SK-N-SH (cell line): ENCODE measurements at regions not wholly inside any gene's neighbourhood (a gene's known extent, or its start where the extent isn't known, plus 50 kb on each side); places are given as distances from the start of the nearest gene placed in this dataset.

Source experiments
- CTCF ChIA-PET: fragments of 300-600, 350-600 bp; formaldehyde crosslinking; extraction: SDS; loops from one replicate; lab custom pipeline; 2021; lab: Yijun Ruan, JAX
- POLR2A ChIA-PET: fragments of 350-600 bp; sonication (Branson Sonifier 250); formaldehyde crosslinking; extraction: SDS; loops from one replicate; lab custom pipeline; 2020; ENCODE audit warnings: antibody characterized with exemption, inconsistent platforms; lab: Yijun Ruan, JAX
- DNase-seq: peaks from one replicate; pipeline ENCODE4 v3.0.0; 2012
- H2AFZ ChIP-seq: fragments of 200-600 bp; sonication (generic); 2 replicates; pipeline ENCODE4 v1.8.1; 2016; ENCODE audit warnings: antibody characterized with exemption, mild to moderate bottlenecking, low read depth
- H3F3A ChIP-seq: fragments of 200-600 bp; sonication (generic); replicated peaks from 2 replicates; pipeline ENCODE3; 2016; ENCODE audit warnings: antibody characterized with exemption, mild to moderate bottlenecking; ENCODE audit not compliant: insufficient read depth
- H3K27ac ChIP-seq, 2 experiments: fragments of 200-500 bp in 1 of 2; fragments of 200-600 bp in 1 of 2; sonication (Bioruptor generic) in 1 of 2; sonication (generic), shearing (Covaris generic) in 1 of 2; 2 replicates each; pipeline versions ENCODE4 v1.5.1 to v1.6.1; 2014 to 2016; ENCODE audit warnings: low read depth in 2 of 2, inconsistent platforms in 1 of 2, low read length in 1 of 2, mild to moderate bottlenecking in 1 of 2, mixed read lengths in 1 of 2
- H3K27me3 ChIP-seq: fragments of 200-600 bp; sonication (generic), shearing (Covaris generic); 2 replicates; pipeline ENCODE4 v1.6.1; 2016; ENCODE audit warnings: mixed run types; ENCODE audit not compliant: insufficient read depth
- H3K36me3 ChIP-seq, 2 experiments: fragments of 200-500 bp in 1 of 2; fragments of 200-600 bp in 1 of 2; sonication (Bioruptor generic) in 1 of 2; sonication (generic) in 1 of 2; replicated peaks in 1 of 2; 2 replicates each; pipeline versions ENCODE3 to v1.5.1; 2014 to 2016; ENCODE audit warnings: low read length in 1 of 2, mild to moderate bottlenecking in 1 of 2; ENCODE audit not compliant: insufficient read depth in 2 of 2, control insufficient read depth in 1 of 2
- H3K4me1 ChIP-seq, 2 experiments: fragments of 200-500 bp in 1 of 2; fragments of 200-600 bp in 1 of 2; sonication (Bioruptor generic) in 1 of 2; sonication (generic), shearing (Covaris generic) in 1 of 2; 2 replicates each; pipeline versions ENCODE4 v1.5.1 to v1.6.1; 2014 to 2016; ENCODE audit warnings: low read depth in 1 of 2, low read length in 1 of 2, mixed run types in 1 of 2; ENCODE audit not compliant: insufficient read depth in 2 of 2, control insufficient read depth in 1 of 2
- H3K4me2 ChIP-seq: fragments of 200-600 bp; sonication (generic), shearing (Covaris generic); 2 replicates; pipeline ENCODE4 v1.6.1; 2017; ENCODE audit warnings: mixed run types
- H3K4me3 ChIP-seq, 2 experiments: fragments of 200-500 bp in 1 of 2; fragments of 200-600 bp in 1 of 2; sonication (Bioruptor generic) in 1 of 2; sonication (generic), shearing (Covaris generic) in 1 of 2; 2 replicates each; pipeline versions ENCODE4 v1.5.1 to v1.8.1; 2014 to 2016; ENCODE audit warnings: low read depth in 2 of 2, inconsistent platforms in 1 of 2, low read length in 1 of 2, mild to moderate bottlenecking in 1 of 2, mixed read lengths in 1 of 2, moderate library complexity in 1 of 2
- H3K79me2 ChIP-seq: fragments of 200-600 bp; sonication (generic); 2 replicates; pipeline ENCODE4 v1.8.1; 2017; ENCODE audit warnings: mild to moderate bottlenecking; ENCODE audit not compliant: insufficient read depth
- H3K9ac ChIP-seq: fragments of 200-600 bp; sonication (generic); 2 replicates; pipeline ENCODE4 v1.6.1; 2017; ENCODE audit warnings: mixed run types
- H3K9me2 ChIP-seq: fragments of 200-600 bp; sonication (generic); 2 replicates; pipeline ENCODE4 v1.6.1; 2017; ENCODE audit warnings: mixed run types
- H3K9me3 ChIP-seq: fragments of 200-600 bp; sonication (generic); 2 replicates; pipeline ENCODE4 v1.6.1; 2017; ENCODE audit warnings: mixed run types, mild to moderate bottlenecking, moderate library complexity
- H4K20me1 ChIP-seq: fragments of 200-600 bp; sonication (generic); 2 replicates; pipeline ENCODE4 v1.6.1; 2017; ENCODE audit warnings: mild to moderate bottlenecking, mixed run types; ENCODE audit not compliant: insufficient read depth
- CHD2 ChIP-seq: fragments of 150-350 bp; IDR thresholded peaks from 2 replicates; pipeline ENCODE4 v1.6.1; 2018; ENCODE audit warnings: low read length; ENCODE audit not compliant: partially characterized antibody
- CTCF ChIP-seq: fragments of 200-600 bp; sonication (generic); IDR thresholded peaks from 2 replicates; pipeline ENCODE4 v1.6.1; 2017; ENCODE audit warnings: antibody characterized with exemption, mild to moderate bottlenecking, moderate library complexity
- EZH2phosphoT487 ChIP-seq: fragments of 200-600 bp; sonication (generic); IDR thresholded peaks from 2 replicates; pipeline ENCODE4 v1.6.1; 2017; ENCODE audit warnings: low read depth, mixed run types, mild to moderate bottlenecking, antibody characterized with exemption, moderate library complexity, borderline replicate concordance
- FOSL2 ChIP-seq: IDR thresholded peaks from 2 replicates; pipeline ENCODE4 v1.4.0; 2012; ENCODE audit warnings: low read depth, mild to moderate bottlenecking, moderate library complexity, borderline replicate concordance
- FOXJ3 ChIP-seq: sonication (generic); formaldehyde crosslinking; IDR thresholded peaks from 2 replicates; pipeline ENCODE4 v1.5.1; 2020; ENCODE audit warnings: mild to moderate bottlenecking, missing genetic modification reagents
- GABPA ChIP-seq: IDR thresholded peaks from 2 replicates; pipeline ENCODE4 v1.4.0; 2012; ENCODE audit warnings: low read depth, mild to moderate bottlenecking
- MEF2A ChIP-seq: IDR thresholded peaks from 2 replicates; pipeline ENCODE4 v1.4.0; 2012; ENCODE audit warnings: low read depth, borderline replicate concordance
- NFIC ChIP-seq: IDR thresholded peaks from 2 replicates; pipeline ENCODE4 v1.4.0; 2012; ENCODE audit warnings: borderline replicate concordance
- PBX3 ChIP-seq: IDR thresholded peaks from 2 replicates; pipeline ENCODE4; 2012
- POLR2AphosphoS5 ChIP-seq: IDR thresholded peaks from 2 replicates; pipeline ENCODE4 v1.6.1; 2012; ENCODE audit warnings: low read depth, low read length
- REST ChIP-seq: IDR thresholded peaks from 2 replicates; pipeline ENCODE4 v1.6.1; 2012; ENCODE audit warnings: mild to moderate bottlenecking, low read depth, low read length, moderate library complexity
- RFX5 ChIP-seq: IDR thresholded peaks from 2 replicates; pipeline ENCODE4 v1.6.1; 2012; ENCODE audit warnings: mild to moderate bottlenecking, improper control_type of control experiment, low read length
- SIN3A ChIP-seq: IDR thresholded peaks from 2 replicates; pipeline ENCODE4 v1.6.1; 2012; ENCODE audit warnings: low read depth, mild to moderate bottlenecking, low read length, moderate library complexity, borderline replicate concordance
- SMC3 ChIP-seq: IDR thresholded peaks from 2 replicates; pipeline ENCODE4 v1.6.1; 2012; ENCODE audit warnings: low read depth, low read length, improper control_type of control experiment
- TAF1 ChIP-seq: IDR thresholded peaks from 2 replicates; pipeline ENCODE4 v1.6.1; 2012; ENCODE audit warnings: low read depth, mild to moderate bottlenecking, low read length, moderate library complexity, borderline replicate concordance
- TCF12 ChIP-seq: IDR thresholded peaks from 2 replicates; pipeline ENCODE4 v1.4.0; 2012
- TEAD4 ChIP-seq: IDR thresholded peaks from 2 replicates; pipeline ENCODE4 v1.4.0; 2012; ENCODE audit warnings: mild to moderate bottlenecking, borderline replicate concordance; ENCODE audit not compliant: insufficient read depth
- WGBS: methylation state at CpG from one replicate; pipeline ENCODE4 v1.1.6; 2017; ENCODE audit warnings: low lambda C conversion rate; 5-methylcytosine and 5-hydroxymethylcytosine counted together
- TF ChIP-seq, protein P1 (sequence below): IDR thresholded peaks from 2 replicates; pipeline ENCODE4 v1.4.0; 2012; ENCODE audit warnings: low read depth

- H4K20me1 ChIP-seq = no peaks in the 10 kb centered on the region
- 3% methylated on average over 49 of the region's 51 CpGs for WGBS
- peak overlapping the region; percentile 49 to 51; a peak in 3 of 4 replicates for H3K4me3 ChIP-seq
- no peaks in the 10 kb centered on the region for H3K9me2 ChIP-seq
- no peaks in the 10 kb centered on the region for H3K79me2 ChIP-seq
- peaks cover 0 to 6% of the 10 kb centered on the region in 2 experiments; a peak in 1 of 4 replicates for H3K4me1 ChIP-seq
- H3K27ac ChIP-seq = no peak overlapping the region
- peak; percentile 52 for DNase-seq
- peaks cover 48% of the 10 kb centered on the region for H3K27me3 ChIP-seq
- TF ChIP-seq TCF12 = no peak
- TF ChIP-seq CHD2 = no peak
- TF ChIP-seq FOSL2 = peak; percentile 19; the same call in 1 of the 2 replicates
- TF ChIP-seq TEAD4 = 0 out of 2 replicates have a peak, but pooled peaks have one; percentile 45
- no peak for TF ChIP-seq FOXJ3
- TF ChIP-seq, protein P1, sequence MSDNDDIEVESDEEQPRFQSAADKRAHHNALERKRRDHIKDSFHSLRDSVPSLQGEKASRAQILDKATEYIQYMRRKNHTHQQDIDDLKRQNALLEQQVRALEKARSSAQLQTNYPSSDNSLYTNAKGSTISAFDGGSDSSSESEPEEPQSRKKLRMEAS = peak; percentile 85
- H3K36me3 ChIP-seq = no peaks in the 10 kb centered on the region
- H3F3A ChIP-seq = no peaks in the 10 kb centered on the region
- ChIA-PET CTCF (interaction anchor here (0.6 to 1.4 kb wide), 4 partner anchors 10 to 52 kb away, joined by 3 to 5 read pairs (median 3); no protein-coding TSS in a partner anchor), POLR2A (no interaction called here)
- no peaks in the 10 kb centered on the region for H3K9me3 ChIP-seq
- peak overlapping the region; percentile 61; the same call in 1 of the 2 replicates for H2AFZ ChIP-seq
- peak overlapping the region; percentile 69 for H3K4me2 ChIP-seq
- no peak overlapping the region for H3K9ac ChIP-seq
Measured at GRCh38 chr6:27630727-27631608, 158.1 kb upstream of the ZNF184 start.

- no peak overlapping the region for H3K27ac ChIP-seq
- H3K36me3 ChIP-seq = no peaks in the 10 kb centered on the region
- no peaks in the 10 kb centered on the region for H3K9me3 ChIP-seq
- H3K79me2 ChIP-seq = no peaks in the 10 kb centered on the region
- peaks cover 48% of the 10 kb centered on the region for H3K27me3 ChIP-seq
- no peak for DNase-seq
- H3K4me1 ChIP-seq = no peaks in the 10 kb centered on the region
- no peak overlapping the region for H3K9ac ChIP-seq
- CTCF ChIA-PET = interaction anchor here (1.0 to 1.5 kb wide), 2 partner anchors 9 to 16 kb away, joined by 3 to 9 read pairs; no protein-coding TSS in a partner anchor
- H3F3A ChIP-seq = no peaks in the 10 kb centered on the region
- no peaks in the 10 kb centered on the region for H3K9me2 ChIP-seq
- H3K4me3 ChIP-seq = no peak overlapping the region
- POLR2A ChIA-PET = no interaction called here
- no peaks in the 10 kb centered on the region for H4K20me1 ChIP-seq
- WGBS = 15% methylated on average over 3 of the region's 3 CpGs
- no peak overlapping the region for H3K4me2 ChIP-seq
- no peak overlapping the region for H2AFZ ChIP-seq
- no peak for TF ChIP-seq REST
- no peak for TF ChIP-seq NFIC
- no peak for TF ChIP-seq RFX5
- no peak for TF ChIP-seq FOSL2
- TF ChIP-seq GABPA = no peak
- TF ChIP-seq SMC3 = no peak
- TF ChIP-seq CHD2 = no peak
- no peak for TF ChIP-seq TAF1
- no peak for TF ChIP-seq POLR2AphosphoS5
- no peak for TF ChIP-seq MEF2A
- TF ChIP-seq SIN3A = no peak
- TF ChIP-seq PBX3 = no peak
- no peak for TF ChIP-seq EZH2phosphoT487
- no peak for TF ChIP-seq CTCF
Measured at GRCh38 chr6:27624694-27625262, 151.9 kb upstream of the ZNF184 start.
